Cardiac septum (tissue), 1 donor: ENCODE measurements at regions not wholly inside any gene's neighbourhood (a gene's known extent, or its start where the extent isn't known, plus 50 kb on each side); places are given as distances from the start of the nearest gene placed in this dataset.

ENCODE experiments used
- DNase-seq: peaks from one replicate; pipeline ENCODE4 v3.0.0-alpha.2; 2020; ENCODE audit warnings: low spot score
- intact Hi-C: fragments of 100-400 bp; cut with DNase I; formaldehyde crosslinking; loops from one replicate; pipeline ENCODE4 v1.14.0; 2022
- donor health status: DM: no; HTN: no; CAD: no.

- intact Hi-C loops = no loop called here
- DNase-seq = no peak
Observed at GRCh38 chr5:110099572-110099971, 409.8 kb downstream of the MAN2A1 start.

- no peak for DNase-seq
- intact Hi-C loops = no loop called here
Observed at GRCh38 chr5:110103081-110103480, 413.4 kb downstream of the MAN2A1 start.

- intact Hi-C loops = no loop called here
- DNase-seq = no peak
Observed at GRCh38 chr5:110104060-110104725, 414.5 kb downstream of the MAN2A1 start.

GRCh38 chr5:110104726-110105669 lies 415.3 kb downstream of the MAN2A1 start:
- intact Hi-C loops = no loop called here
- DNase-seq = no peak

- DNase-seq = no peak
Observed at GRCh38 chr5:110105692-110106091, 416.0 kb downstream of the MAN2A1 start.

GRCh38 chr5:110106750-110107149 lies 417.0 kb downstream of the MAN2A1 start:
- no peak for DNase-seq
- intact Hi-C loops = no loop called here

More at GRCh38 chr5:110105692-110106091, 416.0 kb downstream of the MAN2A1 start:
- intact Hi-C loops = no loop called here

GRCh38 chr5:110108520-110108919 lies 418.8 kb downstream of the MAN2A1 start:
- DNase-seq = no peak
- intact Hi-C loops = no loop called here

- intact Hi-C loops = no loop called here
- no peak for DNase-seq
Observed at GRCh38 chr5:110109667-110110066, 419.9 kb downstream of the MAN2A1 start.

GRCh38 chr5:110112348-110112747 lies 422.6 kb downstream of the MAN2A1 start:
- no peak for DNase-seq
- intact Hi-C loops = no loop called here

- DNase-seq = no peak
- intact Hi-C loops = no loop called here
Observed at GRCh38 chr5:110115503-110115902, 425.8 kb downstream of the MAN2A1 start.

GRCh38 chr5:110116539-110116938 lies 426.8 kb downstream of the MAN2A1 start:
- no peak for DNase-seq
- intact Hi-C loops = no loop called here

GRCh38 chr5:110134963-110135935 lies 445.5 kb downstream of the MAN2A1 start:
- intact Hi-C loops = no loop called here

GRCh38 chr5:110150199-110150598 lies 460.5 kb downstream of the MAN2A1 start:
- intact Hi-C loops = no loop called here
- no peak for DNase-seq

More at GRCh38 chr5:110134963-110135935, 445.5 kb downstream of the MAN2A1 start:
- no peak for DNase-seq

GRCh38 chr5:110159202-110159601 lies 469.5 kb downstream of the MAN2A1 start:
- intact Hi-C loops = no loop called here
- DNase-seq = no peak

- intact Hi-C loops = no loop called here
- DNase-seq = no peak
Observed at GRCh38 chr5:110161162-110161561, 471.4 kb downstream of the MAN2A1 start.

- intact Hi-C loops = no loop called here
- DNase-seq = no peak
Observed at GRCh38 chr5:110165366-110165765, 475.6 kb downstream of the MAN2A1 start.

- intact Hi-C loops = no loop called here
- DNase-seq = no peak
Observed at GRCh38 chr5:110167384-110167783, 477.7 kb downstream of the MAN2A1 start.

GRCh38 chr5:110169461-110169860 lies 479.7 kb downstream of the MAN2A1 start:
- DNase-seq = no peak
- intact Hi-C loops = no loop called here

GRCh38 chr5:110177729-110178128 lies 488.0 kb downstream of the MAN2A1 start:
- intact Hi-C loops = no loop called here
- DNase-seq = no peak

GRCh38 chr5:110179321-110179720 lies 489.6 kb downstream of the MAN2A1 start:
- DNase-seq = no peak
- intact Hi-C loops = no loop called here
